Chondrocyte (in vitro differentiated cells): ENCODE measurements at regions not wholly inside any gene's neighbourhood (a gene's known extent, or its start where the extent isn't known, plus 50 kb on each side); places are given as distances from the start of the nearest gene placed in this dataset.

Experiments
- DNase-seq: peaks from one replicate; pipeline ENCODE4 v3.0.0; 2021; ENCODE audit warnings: mixed read lengths, low spot score
- H3K27ac Mint-ChIP-seq: one replicate; pipeline ENCODE4 v1.8.0; 2021; ENCODE audit warnings: mild to moderate bottlenecking, moderate library complexity, mixed read lengths; ENCODE audit not compliant: unreplicated experiment
- H3K27me3 Mint-ChIP-seq: 2 replicates; pipeline ENCODE4 v1.8.0; 2021; ENCODE audit warnings: low read depth, mixed read lengths
- H3K36me3 Mint-ChIP-seq: 2 replicates; pipeline ENCODE4 v1.8.0; 2021; ENCODE audit warnings: low read depth, mixed read lengths
- H3K4me1 Mint-ChIP-seq: 2 replicates; pipeline ENCODE4 v1.8.0; 2021; ENCODE audit warnings: low read depth, mild to moderate bottlenecking, mixed read lengths
- H3K4me3 Mint-ChIP-seq: one replicate; pipeline ENCODE4 v1.8.0; 2021; ENCODE audit warnings: mild to moderate bottlenecking, moderate library complexity, mixed read lengths; ENCODE audit not compliant: unreplicated experiment
- H3K9me3 Mint-ChIP-seq: 2 replicates; pipeline ENCODE4 v1.8.0; 2021; ENCODE audit warnings: low read depth, mixed read lengths
- TF ChIP-seq, protein P1 (sequence below): fragments of 200-600 bp; sonication (generic); IDR thresholded peaks from 2 replicates; pipeline ENCODE4 v1.5.0; 2021; ENCODE audit warnings: antibody characterized with exemption, mild to moderate bottlenecking, moderate library complexity

DNA sequence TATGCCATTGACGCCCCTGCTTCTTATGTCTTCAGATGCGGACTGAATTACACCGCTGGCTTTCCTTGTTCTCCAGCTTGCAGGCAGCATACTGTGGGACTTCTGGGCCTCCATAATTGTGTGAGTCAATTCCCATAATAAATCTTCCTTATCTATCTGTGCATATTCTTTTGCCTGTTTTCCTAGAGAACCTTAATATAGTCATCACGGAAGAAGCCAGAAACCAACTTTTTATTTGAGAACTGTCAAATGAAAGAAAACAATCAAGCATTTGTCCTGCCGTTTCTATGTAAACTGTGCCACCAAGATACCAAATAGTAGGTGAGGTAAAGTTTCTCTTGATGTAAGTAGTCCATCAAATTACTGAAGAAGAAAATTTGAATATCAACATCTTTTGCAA is 51.8 kb upstream of the B3GALNT1 start:
- Mint-ChIP-seq H3K4me3 (no peak overlapping the region), H3K36me3 (peaks cover 4% of the 10 kb centered on the region), H3K27me3 (no peaks in the 10 kb centered on the region), H3K9me3 (peaks cover 11% of the 10 kb centered on the region), H3K27ac (no peak overlapping the region), H3K4me1 (no peaks in the 10 kb centered on the region)
- TF ChIP-seq, protein P1, sequence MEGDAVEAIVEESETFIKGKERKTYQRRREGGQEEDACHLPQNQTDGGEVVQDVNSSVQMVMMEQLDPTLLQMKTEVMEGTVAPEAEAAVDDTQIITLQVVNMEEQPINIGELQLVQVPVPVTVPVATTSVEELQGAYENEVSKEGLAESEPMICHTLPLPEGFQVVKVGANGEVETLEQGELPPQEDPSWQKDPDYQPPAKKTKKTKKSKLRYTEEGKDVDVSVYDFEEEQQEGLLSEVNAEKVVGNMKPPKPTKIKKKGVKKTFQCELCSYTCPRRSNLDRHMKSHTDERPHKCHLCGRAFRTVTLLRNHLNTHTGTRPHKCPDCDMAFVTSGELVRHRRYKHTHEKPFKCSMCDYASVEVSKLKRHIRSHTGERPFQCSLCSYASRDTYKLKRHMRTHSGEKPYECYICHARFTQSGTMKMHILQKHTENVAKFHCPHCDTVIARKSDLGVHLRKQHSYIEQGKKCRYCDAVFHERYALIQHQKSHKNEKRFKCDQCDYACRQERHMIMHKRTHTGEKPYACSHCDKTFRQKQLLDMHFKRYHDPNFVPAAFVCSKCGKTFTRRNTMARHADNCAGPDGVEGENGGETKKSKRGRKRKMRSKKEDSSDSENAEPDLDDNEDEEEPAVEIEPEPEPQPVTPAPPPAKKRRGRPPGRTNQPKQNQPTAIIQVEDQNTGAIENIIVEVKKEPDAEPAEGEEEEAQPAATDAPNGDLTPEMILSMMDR: no peak
- no peak for DNase-seq

DNA sequence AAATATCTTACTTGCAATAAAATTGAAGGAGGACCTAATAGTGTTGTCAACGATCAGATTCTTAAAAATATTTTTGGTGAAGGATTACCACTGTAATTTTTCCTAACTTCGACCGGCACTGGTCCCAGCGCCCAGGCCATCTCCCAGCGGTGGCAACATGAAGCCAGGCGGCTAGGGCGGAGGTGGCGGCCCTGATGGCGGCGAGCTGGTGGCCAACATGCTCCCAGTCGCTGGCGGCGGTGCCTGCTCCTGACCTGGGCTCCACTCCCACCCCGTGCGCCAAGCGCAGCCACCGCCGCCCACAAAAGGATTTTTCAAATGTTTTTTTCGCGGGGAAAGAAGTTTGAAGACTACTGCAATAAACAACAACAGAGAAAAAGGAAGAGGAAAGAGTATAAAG is 56.5 kb upstream of the B3GALNT1 start:
- H3K4me3 Mint-ChIP-seq: no peak overlapping the region
- peaks cover 15% of the 10 kb centered on the region for H3K36me3 Mint-ChIP-seq
- no peak overlapping the region for H3K27ac Mint-ChIP-seq
- no peak for DNase-seq
- peaks cover 2% of the 10 kb centered on the region for H3K4me1 Mint-ChIP-seq
- TF ChIP-seq, protein P1: no peak
- no peaks in the 10 kb centered on the region for H3K27me3 Mint-ChIP-seq
- H3K9me3 Mint-ChIP-seq: peaks cover 23% of the 10 kb centered on the region

DNA sequence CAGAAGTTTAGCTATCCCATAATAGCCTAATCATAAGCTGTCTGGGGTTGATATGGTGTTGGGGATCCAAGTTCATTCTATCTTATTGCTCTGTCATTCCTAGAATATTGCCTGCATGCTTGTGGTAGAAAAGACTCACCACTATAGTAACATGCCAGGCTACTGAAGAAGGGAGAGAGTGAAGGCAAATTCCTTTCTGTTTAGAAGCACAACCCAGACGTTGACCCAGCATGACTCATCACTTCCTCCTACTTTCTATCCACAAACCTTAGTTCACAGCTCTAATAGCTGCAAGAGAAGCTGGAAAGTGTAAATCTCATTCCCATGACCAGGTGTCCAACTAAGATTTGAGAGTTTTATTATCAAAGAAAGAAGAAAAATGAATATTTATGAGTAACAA is 57.8 kb upstream of the NMD3 start:
- TF ChIP-seq, protein P1: no peak
- H3K27ac Mint-ChIP-seq: peak overlapping the region; percentile 49
- DNase-seq: no peak
- H3K36me3 Mint-ChIP-seq: peaks cover 15% of the 10 kb centered on the region
- H3K9me3 Mint-ChIP-seq: peaks cover 23% of the 10 kb centered on the region
- H3K4me3 Mint-ChIP-seq: no peak overlapping the region
- H3K27me3 Mint-ChIP-seq: no peaks in the 10 kb centered on the region
- peaks cover 2% of the 10 kb centered on the region for H3K4me1 Mint-ChIP-seq

DNA sequence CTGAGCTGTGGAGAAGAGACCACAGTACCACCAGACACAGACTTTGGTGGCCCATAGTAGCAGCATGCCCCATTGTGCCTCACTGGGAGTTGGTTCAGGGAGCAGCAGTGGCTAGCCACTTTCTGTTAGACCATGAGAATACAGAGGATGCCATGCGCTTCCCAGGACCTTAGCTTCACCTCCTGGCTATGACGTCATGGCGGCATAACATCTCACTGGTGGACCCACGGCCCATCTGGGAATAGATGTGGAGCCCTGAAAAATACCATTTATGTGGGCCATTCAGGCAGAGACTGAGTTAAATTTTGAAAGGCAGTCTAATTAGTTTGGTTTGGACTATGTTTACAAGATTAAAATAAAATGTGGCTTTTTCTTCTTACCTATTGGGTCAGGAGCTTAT is 55.1 kb upstream of the NMD3 start:
- TF ChIP-seq, protein P1: no peak
- no peaks in the 10 kb centered on the region for H3K27me3 Mint-ChIP-seq
- peaks cover 11% of the 10 kb centered on the region for H3K36me3 Mint-ChIP-seq
- no peak for DNase-seq
- no peak overlapping the region for H3K27ac Mint-ChIP-seq
- H3K4me3 Mint-ChIP-seq: no peak overlapping the region
- peaks cover 16% of the 10 kb centered on the region for H3K9me3 Mint-ChIP-seq
- H3K4me1 Mint-ChIP-seq: peaks cover 3% of the 10 kb centered on the region

DNA sequence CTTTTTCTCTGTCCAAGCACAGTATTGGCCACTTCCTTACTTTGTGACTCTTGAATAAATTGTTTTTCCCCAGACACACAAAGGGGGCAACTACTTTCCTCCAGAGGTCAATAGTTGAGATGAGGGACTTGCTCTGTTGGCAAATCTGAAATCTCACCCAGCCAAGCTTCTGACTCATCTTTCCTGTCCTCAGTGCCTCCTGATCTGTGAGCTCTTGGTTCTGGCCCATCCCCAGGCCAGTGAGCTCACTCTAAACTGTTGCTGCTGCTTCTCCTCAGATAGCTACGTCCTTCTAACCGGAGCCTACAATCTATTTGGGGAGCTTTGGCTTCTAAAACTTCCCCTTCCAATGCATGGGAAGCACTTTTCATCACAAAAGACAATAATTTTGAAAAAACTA is 50.0 kb upstream of the NMD3 start:
- Mint-ChIP-seq H3K4me3 (no peak overlapping the region), H3K27me3 (no peaks in the 10 kb centered on the region), H3K9me3 (peaks cover 5% of the 10 kb centered on the region), H3K36me3 (no peaks in the 10 kb centered on the region), H3K27ac (no peak overlapping the region), H3K4me1 (peaks cover 6% of the 10 kb centered on the region)
- TF ChIP-seq, protein P1: no peak
- DNase-seq: no peak
